H1 (cell line): ENCODE measurements at regions not wholly inside any gene's neighbourhood (a gene's known extent, or its start where the extent isn't known, plus 50 kb on each side); places are given as distances from the start of the nearest gene placed in this dataset.

Source experiments
- CHD1 ChIP-seq: IDR thresholded peaks from 2 replicates; pipeline ENCODE4 v1.6.1; 2012; ENCODE audit warnings: low read depth, low read length, improper control_type of control experiment
- CHD2 ChIP-seq: IDR thresholded peaks from 2 replicates; pipeline ENCODE4 v1.6.1; 2012; ENCODE audit warnings: low read length, improper control_type of control experiment
- CTBP2 ChIP-seq: IDR thresholded peaks from 2 replicates; pipeline ENCODE4 v1.7.0; 2011; ENCODE audit warnings: borderline replicate concordance, mild to moderate bottlenecking, moderate library complexity, mixed read lengths, low read length; ENCODE audit not compliant: insufficient read depth, insufficient read length
- HDAC2 ChIP-seq, 2 experiments: fragments of 300-600 bp in 1 of 2; sonication (generic) in 1 of 2; IDR thresholded peaks; 2 replicates each; pipeline ENCODE4 v1.6.1; 2011 to 2012; ENCODE audit warnings: low read depth in 2 of 2, low read length in 2 of 2, mild to moderate bottlenecking in 2 of 2, moderate library complexity in 2 of 2, borderline replicate concordance in 1 of 2, inconsistent platforms in 1 of 2
- JUN ChIP-seq: IDR thresholded peaks from 2 replicates; pipeline ENCODE4 v1.6.1; 2011; ENCODE audit warnings: low read depth, mild to moderate bottlenecking, improper control_type of control experiment, low read length
- MAFK ChIP-seq: IDR thresholded peaks from 2 replicates; pipeline ENCODE4 v1.6.1; 2012; ENCODE audit warnings: low read depth, mild to moderate bottlenecking, improper control_type of control experiment, low read length
- POLR2A ChIP-seq, 2 experiments: IDR thresholded peaks; 1 replicate in 1 of 2; 2 replicates in 1 of 2; pipeline ENCODE4 v1.6.1; 2011; ENCODE audit warnings: low read depth in 2 of 2, low read length in 2 of 2, mild to moderate bottlenecking in 2 of 2; ENCODE audit errors: control extremely low read depth in 1 of 2
- RBBP5 ChIP-seq: IDR thresholded peaks from 2 replicates; pipeline ENCODE4 v1.7.1; 2012; ENCODE audit warnings: low read depth, mild to moderate bottlenecking, inconsistent platforms, low read length, moderate library complexity, borderline replicate concordance
- ZNF274 ChIP-seq: IDR thresholded peaks from 2 replicates; pipeline ENCODE4 v1.7.0; 2012; ENCODE audit warnings: low read length, borderline replicate concordance; ENCODE audit errors: extremely low read depth
- TF ChIP-seq, protein P1 (sequence below): fragments of 300-600 bp; sonication (generic); IDR thresholded peaks from 2 replicates; pipeline ENCODE4 v1.7.1; 2012; ENCODE audit warnings: low read length, moderate library complexity, mild to moderate bottlenecking, inconsistent platforms; ENCODE audit not compliant: insufficient replicate concordance
- TF ChIP-seq, protein P2 (sequence below): IDR thresholded peaks from 2 replicates; pipeline ENCODE4 v1.6.1; 2012; ENCODE audit warnings: low read length, inconsistent platforms

DNA sequence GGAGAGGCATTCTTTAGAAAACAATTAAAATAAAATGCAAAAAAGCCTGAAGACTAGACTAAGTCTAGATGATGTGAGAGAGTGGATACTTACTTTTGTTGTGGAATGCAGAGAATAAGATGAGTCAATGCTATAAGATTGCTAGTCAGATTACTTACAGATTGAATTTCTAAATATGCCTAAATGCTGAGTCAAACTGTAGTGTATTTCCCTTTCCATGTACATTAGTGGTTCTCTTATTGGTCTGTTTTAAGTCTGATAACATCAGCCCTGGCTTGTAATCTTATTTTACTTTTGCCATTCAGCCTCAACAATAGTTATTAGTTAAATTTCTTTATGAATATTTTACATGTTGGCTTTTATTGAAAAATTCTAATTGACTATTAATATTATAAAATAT is 702.7 kb downstream of the SOCS6 start (continued):
- TF ChIP-seq, protein P1, sequence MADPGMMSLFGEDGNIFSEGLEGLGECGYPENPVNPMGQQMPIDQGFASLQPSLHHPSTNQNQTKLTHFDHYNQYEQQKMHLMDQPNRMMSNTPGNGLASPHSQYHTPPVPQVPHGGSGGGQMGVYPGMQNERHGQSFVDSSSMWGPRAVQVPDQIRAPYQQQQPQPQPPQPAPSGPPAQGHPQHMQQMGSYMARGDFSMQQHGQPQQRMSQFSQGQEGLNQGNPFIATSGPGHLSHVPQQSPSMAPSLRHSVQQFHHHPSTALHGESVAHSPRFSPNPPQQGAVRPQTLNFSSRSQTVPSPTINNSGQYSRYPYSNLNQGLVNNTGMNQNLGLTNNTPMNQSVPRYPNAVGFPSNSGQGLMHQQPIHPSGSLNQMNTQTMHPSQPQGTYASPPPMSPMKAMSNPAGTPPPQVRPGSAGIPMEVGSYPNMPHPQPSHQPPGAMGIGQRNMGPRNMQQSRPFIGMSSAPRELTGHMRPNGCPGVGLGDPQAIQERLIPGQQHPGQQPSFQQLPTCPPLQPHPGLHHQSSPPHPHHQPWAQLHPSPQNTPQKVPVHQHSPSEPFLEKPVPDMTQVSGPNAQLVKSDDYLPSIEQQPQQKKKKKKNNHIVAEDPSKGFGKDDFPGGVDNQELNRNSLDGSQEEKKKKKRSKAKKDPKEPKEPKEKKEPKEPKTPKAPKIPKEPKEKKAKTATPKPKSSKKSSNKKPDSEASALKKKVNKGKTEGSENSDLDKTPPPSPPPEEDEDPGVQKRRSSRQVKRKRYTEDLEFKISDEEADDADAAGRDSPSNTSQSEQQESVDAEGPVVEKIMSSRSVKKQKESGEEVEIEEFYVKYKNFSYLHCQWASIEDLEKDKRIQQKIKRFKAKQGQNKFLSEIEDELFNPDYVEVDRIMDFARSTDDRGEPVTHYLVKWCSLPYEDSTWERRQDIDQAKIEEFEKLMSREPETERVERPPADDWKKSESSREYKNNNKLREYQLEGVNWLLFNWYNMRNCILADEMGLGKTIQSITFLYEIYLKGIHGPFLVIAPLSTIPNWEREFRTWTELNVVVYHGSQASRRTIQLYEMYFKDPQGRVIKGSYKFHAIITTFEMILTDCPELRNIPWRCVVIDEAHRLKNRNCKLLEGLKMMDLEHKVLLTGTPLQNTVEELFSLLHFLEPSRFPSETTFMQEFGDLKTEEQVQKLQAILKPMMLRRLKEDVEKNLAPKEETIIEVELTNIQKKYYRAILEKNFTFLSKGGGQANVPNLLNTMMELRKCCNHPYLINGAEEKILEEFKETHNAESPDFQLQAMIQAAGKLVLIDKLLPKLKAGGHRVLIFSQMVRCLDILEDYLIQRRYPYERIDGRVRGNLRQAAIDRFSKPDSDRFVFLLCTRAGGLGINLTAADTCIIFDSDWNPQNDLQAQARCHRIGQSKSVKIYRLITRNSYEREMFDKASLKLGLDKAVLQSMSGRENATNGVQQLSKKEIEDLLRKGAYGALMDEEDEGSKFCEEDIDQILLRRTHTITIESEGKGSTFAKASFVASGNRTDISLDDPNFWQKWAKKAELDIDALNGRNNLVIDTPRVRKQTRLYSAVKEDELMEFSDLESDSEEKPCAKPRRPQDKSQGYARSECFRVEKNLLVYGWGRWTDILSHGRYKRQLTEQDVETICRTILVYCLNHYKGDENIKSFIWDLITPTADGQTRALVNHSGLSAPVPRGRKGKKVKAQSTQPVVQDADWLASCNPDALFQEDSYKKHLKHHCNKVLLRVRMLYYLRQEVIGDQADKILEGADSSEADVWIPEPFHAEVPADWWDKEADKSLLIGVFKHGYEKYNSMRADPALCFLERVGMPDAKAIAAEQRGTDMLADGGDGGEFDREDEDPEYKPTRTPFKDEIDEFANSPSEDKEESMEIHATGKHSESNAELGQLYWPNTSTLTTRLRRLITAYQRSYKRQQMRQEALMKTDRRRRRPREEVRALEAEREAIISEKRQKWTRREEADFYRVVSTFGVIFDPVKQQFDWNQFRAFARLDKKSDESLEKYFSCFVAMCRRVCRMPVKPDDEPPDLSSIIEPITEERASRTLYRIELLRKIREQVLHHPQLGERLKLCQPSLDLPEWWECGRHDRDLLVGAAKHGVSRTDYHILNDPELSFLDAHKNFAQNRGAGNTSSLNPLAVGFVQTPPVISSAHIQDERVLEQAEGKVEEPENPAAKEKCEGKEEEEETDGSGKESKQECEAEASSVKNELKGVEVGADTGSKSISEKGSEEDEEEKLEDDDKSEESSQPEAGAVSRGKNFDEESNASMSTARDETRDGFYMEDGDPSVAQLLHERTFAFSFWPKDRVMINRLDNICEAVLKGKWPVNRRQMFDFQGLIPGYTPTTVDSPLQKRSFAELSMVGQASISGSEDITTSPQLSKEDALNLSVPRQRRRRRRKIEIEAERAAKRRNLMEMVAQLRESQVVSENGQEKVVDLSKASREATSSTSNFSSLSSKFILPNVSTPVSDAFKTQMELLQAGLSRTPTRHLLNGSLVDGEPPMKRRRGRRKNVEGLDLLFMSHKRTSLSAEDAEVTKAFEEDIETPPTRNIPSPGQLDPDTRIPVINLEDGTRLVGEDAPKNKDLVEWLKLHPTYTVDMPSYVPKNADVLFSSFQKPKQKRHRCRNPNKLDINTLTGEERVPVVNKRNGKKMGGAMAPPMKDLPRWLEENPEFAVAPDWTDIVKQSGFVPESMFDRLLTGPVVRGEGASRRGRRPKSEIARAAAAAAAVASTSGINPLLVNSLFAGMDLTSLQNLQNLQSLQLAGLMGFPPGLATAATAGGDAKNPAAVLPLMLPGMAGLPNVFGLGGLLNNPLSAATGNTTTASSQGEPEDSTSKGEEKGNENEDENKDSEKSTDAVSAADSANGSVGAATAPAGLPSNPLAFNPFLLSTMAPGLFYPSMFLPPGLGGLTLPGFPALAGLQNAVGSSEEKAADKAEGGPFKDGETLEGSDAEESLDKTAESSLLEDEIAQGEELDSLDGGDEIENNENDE, result no peak
- TF ChIP-seq, protein P2, sequence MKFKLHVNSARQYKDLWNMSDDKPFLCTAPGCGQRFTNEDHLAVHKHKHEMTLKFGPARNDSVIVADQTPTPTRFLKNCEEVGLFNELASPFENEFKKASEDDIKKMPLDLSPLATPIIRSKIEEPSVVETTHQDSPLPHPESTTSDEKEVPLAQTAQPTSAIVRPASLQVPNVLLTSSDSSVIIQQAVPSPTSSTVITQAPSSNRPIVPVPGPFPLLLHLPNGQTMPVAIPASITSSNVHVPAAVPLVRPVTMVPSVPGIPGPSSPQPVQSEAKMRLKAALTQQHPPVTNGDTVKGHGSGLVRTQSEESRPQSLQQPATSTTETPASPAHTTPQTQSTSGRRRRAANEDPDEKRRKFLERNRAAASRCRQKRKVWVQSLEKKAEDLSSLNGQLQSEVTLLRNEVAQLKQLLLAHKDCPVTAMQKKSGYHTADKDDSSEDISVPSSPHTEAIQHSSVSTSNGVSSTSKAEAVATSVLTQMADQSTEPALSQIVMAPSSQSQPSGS, result no peak
- no peak for TF ChIP-seq ZNF274
- TF ChIP-seq POLR2A (IDR thresholded peaks at IDR 0.05; ENCODE audit: control extremely low read depth in 1 of 2, low read depth in 2 of 2, low read length in 2 of 2), result no peak
- TF ChIP-seq CHD1, result no peak
- no peak for TF ChIP-seq JUN
- TF ChIP-seq CTBP2, result no peak
- no peak for TF ChIP-seq MAFK
- no peak for TF ChIP-seq CHD2
- no peak for TF ChIP-seq HDAC2 (IDR thresholded peaks at IDR 0.05; ENCODE audit: borderline replicate concordance in 1 of 2, low read depth in 2 of 2, low read length in 2 of 2)
- no peak for TF ChIP-seq RBBP5
